Thoracic aorta (tissue), 2 donors: ENCODE measurements at regions not wholly inside any gene's neighbourhood (a gene's known extent, or its start where the extent isn't known, plus 50 kb on each side); places are given as distances from the start of the nearest gene placed in this dataset.
"Not testable (repeated sequence)": the region's sequence is repeated elsewhere in the genome, so short reads cannot be mapped to it uniquely, and the experiment has no call there.

Source experiments
- ATAC-seq: fragments of 150-250 bp; one replicate; pipeline ENCODE4 v1.8.0; 2017; ENCODE audit warnings: low read depth; ENCODE audit not compliant: insufficient number of reproducible peaks, low FRiP score
- DNase-seq: peaks from one replicate; pipeline ENCODE4 v3.0.0-alpha.2; 2020; ENCODE audit warnings: low spot score
- H3K27ac ChIP-seq, 2 donors: fragments of 200-600 bp; sonication (generic); 1 replicate in 1 of 2; 2 replicates in 1 of 2; pipeline ENCODE4 v1.5.1; 2016; ENCODE audit warnings: mild to moderate bottlenecking in 2 of 2, moderate library complexity in 2 of 2
- H3K27me3 ChIP-seq: fragments of 200-600 bp; sonication (generic); replicated peaks from 2 replicates; pipeline ENCODE4 v1.6.0; 2016; ENCODE audit warnings: mild to moderate bottlenecking; ENCODE audit not compliant: insufficient read depth
- H3K36me3 ChIP-seq: fragments of 200-600 bp; sonication (generic); one replicate; pipeline ENCODE4 v1.5.1; 2016
- H3K4me1 ChIP-seq, 2 donors: fragments of 200-600 bp; sonication (generic); 1 replicate in 1 of 2; 2 replicates in 1 of 2; pipeline versions ENCODE4 v1.5.1 to v1.6.0; 2016; ENCODE audit warnings: low read depth in 2 of 2, mild to moderate bottlenecking in 1 of 2; ENCODE audit not compliant: control insufficient read depth in 1 of 2
- H3K4me3 ChIP-seq: fragments of 200-600 bp; sonication (generic); 2 replicates; pipeline ENCODE4 v1.5.1; 2016; ENCODE audit warnings: mild to moderate bottlenecking
- H3K9me3 ChIP-seq: fragments of 200-600 bp; sonication (generic); 2 replicates; pipeline ENCODE4 v1.5.1; 2016
- TF ChIP-seq, protein P1 (sequence below): fragments of 200-600 bp; sonication (generic); IDR thresholded peaks from one replicate; pipeline ENCODE4 v1.5.1; 2019; ENCODE audit warnings: antibody characterized with exemption

DNA sequence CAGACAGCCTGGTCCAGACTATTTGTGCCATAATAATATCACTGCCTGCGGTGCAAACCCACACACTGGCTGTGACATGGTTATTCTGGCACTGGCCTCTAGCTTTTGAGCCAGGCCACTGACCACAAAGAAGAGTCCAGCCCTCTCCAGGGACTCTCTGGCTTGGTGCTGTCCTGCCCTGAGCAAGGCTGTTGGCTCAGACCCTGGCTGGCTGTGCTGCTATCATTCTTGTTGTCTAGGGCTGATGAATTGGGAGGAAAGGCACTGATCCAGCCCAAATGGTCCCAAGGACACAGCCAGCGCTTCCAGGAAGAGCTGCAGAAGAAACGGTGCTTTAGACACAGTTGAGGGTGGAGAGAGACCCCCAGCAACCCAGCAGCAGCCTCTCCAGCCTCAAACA is 80.8 kb downstream of the TMEM130 start:
- DNase-seq (no peak), ATAC-seq (no peak)
- H3K27ac ChIP-seq = peak overlapping the region; percentile 46 to 57

DNA sequence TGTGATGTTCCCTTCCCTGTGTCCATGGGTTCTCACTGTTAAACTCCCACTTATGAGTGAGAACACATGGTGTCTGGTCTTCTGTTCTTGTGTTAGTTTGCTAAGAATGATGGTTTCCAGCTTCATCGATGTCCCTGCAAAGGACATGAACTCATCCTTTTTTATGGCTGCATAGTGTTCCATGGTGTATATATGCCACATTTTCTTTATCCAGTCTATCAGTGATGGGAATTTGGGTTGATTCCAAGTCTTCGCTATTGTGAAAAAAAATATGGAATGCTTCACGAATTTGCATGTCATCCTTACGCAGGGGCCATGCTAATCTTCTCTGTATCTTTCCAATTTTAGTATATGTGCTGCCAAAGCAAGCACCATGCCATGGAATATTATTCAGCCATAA is 75.4 kb downstream of the TMEM130 start:
- not testable (repeated sequence) for H3K27me3 ChIP-seq, DNase-seq, H3K4me3 ChIP-seq, ATAC-seq, H3K27ac ChIP-seq, H3K9me3 ChIP-seq, H3K36me3 ChIP-seq
- peaks cover 7 to 39% of the 10 kb centered on the region in 2 donors for H3K4me1 ChIP-seq

More for the DNA sequence above, 80.8 kb downstream of the TMEM130 start:
- Histone ChIP-seq H3K36me3 (no peaks in the 10 kb centered on the region), H3K9me3 (no peaks in the 10 kb centered on the region), H3K27me3 (no peaks in the 10 kb centered on the region), H3K4me3 (no peak overlapping the region), H3K4me1 (peaks cover 11 to 38% of the 10 kb centered on the region in 2 donors)
- TF ChIP-seq, protein P1, sequence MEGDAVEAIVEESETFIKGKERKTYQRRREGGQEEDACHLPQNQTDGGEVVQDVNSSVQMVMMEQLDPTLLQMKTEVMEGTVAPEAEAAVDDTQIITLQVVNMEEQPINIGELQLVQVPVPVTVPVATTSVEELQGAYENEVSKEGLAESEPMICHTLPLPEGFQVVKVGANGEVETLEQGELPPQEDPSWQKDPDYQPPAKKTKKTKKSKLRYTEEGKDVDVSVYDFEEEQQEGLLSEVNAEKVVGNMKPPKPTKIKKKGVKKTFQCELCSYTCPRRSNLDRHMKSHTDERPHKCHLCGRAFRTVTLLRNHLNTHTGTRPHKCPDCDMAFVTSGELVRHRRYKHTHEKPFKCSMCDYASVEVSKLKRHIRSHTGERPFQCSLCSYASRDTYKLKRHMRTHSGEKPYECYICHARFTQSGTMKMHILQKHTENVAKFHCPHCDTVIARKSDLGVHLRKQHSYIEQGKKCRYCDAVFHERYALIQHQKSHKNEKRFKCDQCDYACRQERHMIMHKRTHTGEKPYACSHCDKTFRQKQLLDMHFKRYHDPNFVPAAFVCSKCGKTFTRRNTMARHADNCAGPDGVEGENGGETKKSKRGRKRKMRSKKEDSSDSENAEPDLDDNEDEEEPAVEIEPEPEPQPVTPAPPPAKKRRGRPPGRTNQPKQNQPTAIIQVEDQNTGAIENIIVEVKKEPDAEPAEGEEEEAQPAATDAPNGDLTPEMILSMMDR = no peak

DNA sequence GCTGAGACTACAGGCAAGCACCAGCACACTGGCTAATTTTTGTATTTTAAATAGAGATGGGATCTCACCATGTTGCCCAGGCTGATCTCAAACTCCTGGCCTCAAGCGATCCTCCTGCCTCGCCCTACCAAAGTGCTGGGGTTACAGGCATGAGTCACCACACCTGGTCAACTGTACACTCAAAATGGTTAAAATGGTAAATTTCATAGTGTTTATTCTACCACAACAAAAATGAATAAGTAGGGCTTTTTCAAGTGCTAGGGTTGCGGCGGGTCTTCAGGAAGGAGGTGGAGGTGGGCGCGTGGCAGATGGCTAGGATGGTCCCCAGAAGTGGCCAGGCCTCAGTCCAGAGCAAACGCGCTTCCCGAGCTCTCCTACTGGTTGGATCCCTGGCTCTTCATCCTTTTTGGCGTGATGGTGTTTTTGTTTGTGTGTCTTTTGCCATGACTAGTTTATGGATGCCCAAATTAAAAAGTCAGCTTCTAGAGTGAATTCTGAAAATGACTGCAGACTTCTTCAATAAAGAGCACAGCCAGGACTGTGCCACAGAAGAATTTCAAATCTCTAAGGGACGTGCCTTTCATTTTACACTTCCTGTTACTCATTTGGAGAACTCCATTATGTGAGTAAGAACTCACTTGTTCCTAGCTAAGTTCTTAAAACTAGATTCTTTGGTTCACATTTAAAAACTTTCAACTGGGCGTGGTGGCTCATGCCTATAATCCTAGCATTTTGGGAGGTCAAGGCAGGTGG is 73.9 kb downstream of the TMEM130 start:
- ATAC-seq (no peak), DNase-seq (no peak)
- H3K4me3 ChIP-seq = no peak overlapping the region
- H3K27me3 ChIP-seq = no peaks in the 10 kb centered on the region
- peak overlapping the region; percentile 56 to 88 for H3K27ac ChIP-seq
- H3K36me3 ChIP-seq = no peaks in the 10 kb centered on the region
- TF ChIP-seq, protein P1 = no peak
- H3K4me1 ChIP-seq = peaks cover 7 to 30% of the 10 kb centered on the region in 2 donors
- H3K9me3 ChIP-seq = peaks cover 2% of the 10 kb centered on the region
